Naive thymus-derived CD4-positive, alpha-beta T cell (primary cell): ENCODE measurements at regions not wholly inside any gene's neighbourhood (a gene's known extent, or its start where the extent isn't known, plus 50 kb on each side); places are given as distances from the start of the nearest gene placed in this dataset.
"Not testable (repeated sequence)": the region's sequence is repeated elsewhere in the genome, so short reads cannot be mapped to it uniquely, and the experiment has no call there.

ENCODE experiments used
- ATAC-seq: fragments of 150-1000 bp; cut with Tn5 transposase; 2 replicates; pipeline ENCODE4 v1.10.0; 2021; ENCODE audit warnings: mild to moderate bottlenecking, moderate library complexity
- CTCF ChIA-PET: fragments of 350-600 bp; sonication (Branson Sonifier 250); formaldehyde crosslinking; loops from one replicate; lab custom pipeline; 2021; ENCODE audit warnings: antibody characterized with exemption; lab: Charles Lee
- POLR2A ChIA-PET: fragments of 350-600 bp; sonication (Branson Sonifier 250); formaldehyde crosslinking; loops from one replicate; lab custom pipeline; 2021; ENCODE audit warnings: antibody characterized with exemption, inconsistent platforms; lab: Charles Lee
- DNase-seq, 9 donors: peaks; one replicate each; pipeline versions ENCODE4 v3.0.0 to v3.0.0-alpha.2; 2020 to 2022; ENCODE audit warnings: mixed read lengths in 1 of 9
- H3K27ac ChIP-seq: one replicate; pipeline ENCODE4 v1.7.0; 2013; ENCODE audit warnings: mild to moderate bottlenecking, low read depth, low read length, moderate library complexity
- H3K27me3 ChIP-seq, 2 donors: one replicate each; pipeline ENCODE4 v1.7.0; 2013; ENCODE audit warnings: low read length in 2 of 2, mild to moderate bottlenecking in 2 of 2, moderate library complexity in 2 of 2; ENCODE audit not compliant: control insufficient read depth in 2 of 2, insufficient read depth in 2 of 2
- H3K36me3 ChIP-seq, 3 experiments: 1 replicate in 2 of 3; 2 replicates in 1 of 3; pipeline ENCODE4 v1.7.0; 2013; ENCODE audit warnings: low read length in 3 of 3, mild to moderate bottlenecking in 3 of 3, moderate library complexity in 1 of 3; ENCODE audit not compliant: insufficient read depth in 3 of 3, control insufficient read depth in 2 of 3
- H3K4me1 ChIP-seq, 2 donors: one replicate each; pipeline ENCODE4 v1.7.0; 2013; ENCODE audit warnings: low read length in 2 of 2, mild to moderate bottlenecking in 2 of 2, moderate library complexity in 1 of 2; ENCODE audit not compliant: control insufficient read depth in 2 of 2, insufficient read depth in 2 of 2
- H3K4me3 ChIP-seq: 2 replicates; pipeline ENCODE4 v1.7.0; 2013; ENCODE audit warnings: mild to moderate bottlenecking, low read length
- H3K9me3 ChIP-seq, 3 experiments: 1 replicate in 2 of 3; 2 replicates in 1 of 3; pipeline ENCODE4 v1.7.0; 2013; ENCODE audit warnings: low read length in 3 of 3; ENCODE audit not compliant: control insufficient read depth in 2 of 3
- H3K27ac Mint-ChIP-seq, 9 donors: one replicate each; pipeline ENCODE4 v1.8.0; 2020 to 2022; ENCODE audit warnings: mixed read lengths in 9 of 9, mild to moderate bottlenecking in 8 of 9, moderate library complexity in 5 of 9, inconsistent platforms in 2 of 9
- H3K27me3 Mint-ChIP-seq, 5 donors: one replicate each; pipeline ENCODE4 v1.8.0; 2021 to 2022; ENCODE audit warnings: mixed read lengths in 5 of 5, mild to moderate bottlenecking in 1 of 5
- H3K36me3 Mint-ChIP-seq, 5 donors: one replicate each; pipeline ENCODE4 v1.8.0; 2020 to 2022; ENCODE audit warnings: mixed read lengths in 5 of 5, mild to moderate bottlenecking in 3 of 5, inconsistent platforms in 1 of 5
- H3K4me1 Mint-ChIP-seq, 7 donors: one replicate each; pipeline ENCODE4 v1.8.0; 2020 to 2022; ENCODE audit warnings: mixed read lengths in 7 of 7, mild to moderate bottlenecking in 3 of 7, inconsistent platforms in 1 of 7
- H3K4me3 Mint-ChIP-seq, 10 donors: one replicate each; pipeline ENCODE4 v1.8.0; 2020 to 2022; ENCODE audit warnings: mild to moderate bottlenecking in 10 of 10, mixed read lengths in 10 of 10, moderate library complexity in 6 of 10, inconsistent platforms in 2 of 10
- H3K9me3 Mint-ChIP-seq, 11 donors: one replicate each; pipeline ENCODE4 v1.8.0; 2020 to 2022; ENCODE audit warnings: mixed read lengths in 11 of 11, mild to moderate bottlenecking in 4 of 11, inconsistent platforms in 1 of 11, moderate library complexity in 1 of 11
- intact Hi-C, 2 donors: fragments of 100-400 bp; cut with micrococcal nuclease; formaldehyde crosslinking; loops; one replicate each; pipeline ENCODE4 v1.15.1; 2023

GRCh38 chrX:40808203-40808602 is 72.9 kb upstream of the MED14 start:
- peaks cover 0 to 4% (median 0%) of the 10 kb centered on the region in 7 donors for H3K4me1 Mint-ChIP-seq
- Histone ChIP-seq H3K4me1 (no peaks in the 10 kb centered on the region), H3K4me3 (no peak overlapping the region), H3K36me3 (no peaks in the 10 kb centered on the region), H3K27ac (no peak overlapping the region), H3K27me3 (no peaks in the 10 kb centered on the region), H3K9me3 (no peaks in the 10 kb centered on the region)
- POLR2A ChIA-PET, result no interaction called here
- H3K27ac Mint-ChIP-seq, result no peak overlapping the region
- H3K36me3 Mint-ChIP-seq, result no peaks in the 10 kb centered on the region
- ATAC-seq (no peak), DNase-seq (no peak)
- H3K4me3 Mint-ChIP-seq, result no peak overlapping the region
- H3K27me3 Mint-ChIP-seq, result no peaks in the 10 kb centered on the region
- CTCF ChIA-PET, result no interaction called here
- H3K9me3 Mint-ChIP-seq, result peaks cover 0 to 2% (median 0%) of the 10 kb centered on the region in 11 donors
- intact Hi-C loops, result no loop called here

- H3K4me1 Mint-ChIP-seq, result peaks cover 0 to 4% (median 0%) of the 10 kb centered on the region in 7 donors
- H3K4me3 Mint-ChIP-seq, result no peak overlapping the region
- no peaks in the 10 kb centered on the region for H3K27me3 ChIP-seq
- no peaks in the 10 kb centered on the region for H3K27me3 Mint-ChIP-seq
- H3K36me3 ChIP-seq, result no peaks in the 10 kb centered on the region
- ChIA-PET POLR2A (no interaction called here), CTCF (no interaction called here)
- no peaks in the 10 kb centered on the region for H3K9me3 ChIP-seq
- no peaks in the 10 kb centered on the region for H3K4me1 ChIP-seq
- H3K27ac ChIP-seq, result no peak overlapping the region
- H3K36me3 Mint-ChIP-seq, result peaks cover 0 to 3% (median 0%) of the 10 kb centered on the region in 5 donors
- no peak overlapping the region for H3K27ac Mint-ChIP-seq
- DNase-seq, result no peak
- no peak overlapping the region for H3K4me3 ChIP-seq
- peaks cover 0 to 6% (median 0%) of the 10 kb centered on the region in 11 donors for H3K9me3 Mint-ChIP-seq
- no peak for ATAC-seq
- intact Hi-C loops, result no loop called here
Observed at GRCh38 chrX:40809210-40809609, 73.9 kb upstream of the MED14 start.

- H3K4me1 ChIP-seq, H3K36me3 Mint-ChIP-seq, H3K4me1 Mint-ChIP-seq, H3K27me3 ChIP-seq, H3K27ac Mint-ChIP-seq, POLR2A ChIA-PET, intact Hi-C loops, CTCF ChIA-PET, H3K27ac ChIP-seq, DNase-seq, H3K4me3 Mint-ChIP-seq, H3K9me3 ChIP-seq, H3K27me3 Mint-ChIP-seq, ATAC-seq, H3K36me3 ChIP-seq, H3K4me3 ChIP-seq: not testable (repeated sequence)
- peaks cover 0 to 21% (median 0%) of the 10 kb centered on the region in 11 donors for H3K9me3 Mint-ChIP-seq
Observed at GRCh38 chrX:40815045-40815444, 79.7 kb upstream of the MED14 start.

GRCh38 chrX:40816906-40817305 is 81.6 kb upstream of the MED14 start:
- no peaks in the 10 kb centered on the region for H3K9me3 ChIP-seq
- no peaks in the 10 kb centered on the region for H3K27me3 ChIP-seq
- Mint-ChIP-seq H3K27ac (no peak overlapping the region), H3K4me1 (no peaks in the 10 kb centered on the region), H3K4me3 (no peak overlapping the region), H3K36me3 (peaks cover 0 to 3% (median 0%) of the 10 kb centered on the region in 5 donors), H3K9me3 (peaks cover 0 to 23% (median 0%) of the 10 kb centered on the region in 11 donors), H3K27me3 (no peaks in the 10 kb centered on the region)
- no peak overlapping the region for H3K27ac ChIP-seq
- POLR2A ChIA-PET, result no interaction called here
- H3K4me3 ChIP-seq, result no peak overlapping the region
- CTCF ChIA-PET, result no interaction called here
- H3K36me3 ChIP-seq, result no peaks in the 10 kb centered on the region
- intact Hi-C loops, result no loop called here
- H3K4me1 ChIP-seq, result no peaks in the 10 kb centered on the region
- no peak for DNase-seq
- no peak for ATAC-seq

- no peak for DNase-seq
- ChIA-PET CTCF (no interaction called here), POLR2A (no interaction called here)
- intact Hi-C loops, result no loop called here
- Mint-ChIP-seq H3K36me3 (peaks cover 0 to 3% (median 0%) of the 10 kb centered on the region in 5 donors), H3K27ac (no peak overlapping the region), H3K4me1 (no peaks in the 10 kb centered on the region), H3K4me3 (no peak overlapping the region), H3K27me3 (no peaks in the 10 kb centered on the region), H3K9me3 (peaks cover 0 to 36% (median 0%) of the 10 kb centered on the region in 11 donors)
- ATAC-seq, result no peak
- no peaks in the 10 kb centered on the region for H3K4me1 ChIP-seq
- H3K27ac ChIP-seq, result no peak overlapping the region
- H3K4me3 ChIP-seq, result no peak overlapping the region
- H3K36me3 ChIP-seq, result no peaks in the 10 kb centered on the region
- H3K27me3 ChIP-seq, result no peaks in the 10 kb centered on the region
- H3K9me3 ChIP-seq, result no peaks in the 10 kb centered on the region
Observed at GRCh38 chrX:40818236-40818635, 82.9 kb upstream of the MED14 start.

- ATAC-seq, result no peak
- CTCF ChIA-PET, result no interaction called here
- H3K9me3 Mint-ChIP-seq, result peaks cover 0 to 38% (median 6%) of the 10 kb centered on the region in 11 donors
- POLR2A ChIA-PET, result no interaction called here
- no peaks in the 10 kb centered on the region for H3K4me1 ChIP-seq
- peaks cover 0 to 5% (median 0%) of the 10 kb centered on the region in 3 experiments for H3K9me3 ChIP-seq
- no peak overlapping the region for H3K27ac ChIP-seq
- no peaks in the 10 kb centered on the region for H3K36me3 ChIP-seq
- H3K27me3 ChIP-seq, result no peaks in the 10 kb centered on the region
- no peaks in the 10 kb centered on the region for H3K27me3 Mint-ChIP-seq
- H3K36me3 Mint-ChIP-seq, result no peaks in the 10 kb centered on the region
- H3K4me1 Mint-ChIP-seq, result no peaks in the 10 kb centered on the region
- intact Hi-C loops, result no loop called here
- no peak overlapping the region for H3K4me3 ChIP-seq
- no peak overlapping the region for H3K4me3 Mint-ChIP-seq
- DNase-seq, result no peak
- H3K27ac Mint-ChIP-seq, result no peak overlapping the region
Observed at GRCh38 chrX:40821780-40822179, 86.4 kb upstream of the MED14 start.

GRCh38 chrX:40827331-40827730 is 92.0 kb upstream of the MED14 start:
- Mint-ChIP-seq H3K4me3 (no peak overlapping the region), H3K27ac (no peak overlapping the region), H3K27me3 (no peaks in the 10 kb centered on the region), H3K9me3 (peaks cover 0 to 31% (median 6%) of the 10 kb centered on the region in 11 donors), H3K4me1 (no peaks in the 10 kb centered on the region), H3K36me3 (no peaks in the 10 kb centered on the region)
- H3K4me3 ChIP-seq, result no peak overlapping the region
- H3K9me3 ChIP-seq, result peaks cover 0 to 5% (median 0%) of the 10 kb centered on the region in 3 experiments
- H3K27ac ChIP-seq, result no peak overlapping the region
- DNase-seq (no peak), ATAC-seq (no peak)
- ChIA-PET POLR2A (no interaction called here), CTCF (no interaction called here)
- no peaks in the 10 kb centered on the region for H3K4me1 ChIP-seq
- H3K36me3 ChIP-seq, result no peaks in the 10 kb centered on the region
- H3K27me3 ChIP-seq, result no peaks in the 10 kb centered on the region
- intact Hi-C loops, result no loop called here
